H7 (cell line): ENCODE measurements at regions not wholly inside any gene's neighbourhood (a gene's known extent, or its start where the extent isn't known, plus 50 kb on each side); places are given as distances from the start of the nearest gene placed in this dataset.

ENCODE experiments used
- DNase-seq: peaks from one replicate; pipeline ENCODE4 v3.0.0; 2012
- H3K27me3 ChIP-seq: 2 replicates; pipeline ENCODE4 v1.6.0; 2011; ENCODE audit warnings: mild to moderate bottlenecking, low read length; ENCODE audit not compliant: control insufficient read depth, insufficient read depth
- H3K36me3 ChIP-seq: replicated peaks from 2 replicates; pipeline ENCODE4 v1.5.1; 2011; ENCODE audit warnings: low read length; ENCODE audit not compliant: control insufficient read depth, insufficient read depth
- H3K4me3 ChIP-seq: 2 replicates; pipeline ENCODE4 v1.5.1; 2011; ENCODE audit warnings: low read depth, mild to moderate bottlenecking, control low read depth, low read length, moderate library complexity; ENCODE audit not compliant: insufficient read depth

DNA sequence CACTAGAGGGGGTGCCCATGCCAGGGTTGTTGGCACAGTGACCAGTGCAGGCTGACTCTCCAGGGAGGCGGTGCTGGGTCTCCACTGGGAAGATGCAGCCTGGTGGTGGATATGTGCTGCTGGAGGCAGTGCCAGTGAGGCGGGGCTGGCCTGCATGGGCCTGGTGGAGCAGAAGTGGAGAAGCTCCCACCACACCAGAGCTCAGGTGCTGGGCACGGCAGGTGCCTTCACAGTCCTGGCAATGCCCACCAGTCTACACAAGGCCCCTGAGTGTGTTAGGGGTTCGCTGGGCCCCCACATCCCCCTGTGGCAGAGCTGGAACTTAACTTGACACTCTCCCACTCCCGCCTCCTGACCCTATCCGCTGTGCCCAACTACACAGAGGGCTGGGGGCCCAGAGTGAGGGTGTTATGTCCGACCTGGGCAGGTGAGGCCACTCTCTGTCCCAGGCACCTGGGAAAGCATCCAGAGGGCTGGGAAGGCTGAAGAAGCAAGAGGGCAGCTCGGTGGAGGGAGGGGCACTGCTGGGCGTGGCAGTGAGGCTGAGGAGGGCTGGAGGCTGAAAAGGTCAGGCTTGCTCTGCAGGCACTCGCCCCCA is 102.4 kb upstream of the B3GAT1 start:
- Histone ChIP-seq H3K27me3 (no peaks in the 10 kb centered on the region), H3K4me3 (no peak overlapping the region), H3K36me3 (no peaks in the 10 kb centered on the region)
- no peak for DNase-seq

DNA sequence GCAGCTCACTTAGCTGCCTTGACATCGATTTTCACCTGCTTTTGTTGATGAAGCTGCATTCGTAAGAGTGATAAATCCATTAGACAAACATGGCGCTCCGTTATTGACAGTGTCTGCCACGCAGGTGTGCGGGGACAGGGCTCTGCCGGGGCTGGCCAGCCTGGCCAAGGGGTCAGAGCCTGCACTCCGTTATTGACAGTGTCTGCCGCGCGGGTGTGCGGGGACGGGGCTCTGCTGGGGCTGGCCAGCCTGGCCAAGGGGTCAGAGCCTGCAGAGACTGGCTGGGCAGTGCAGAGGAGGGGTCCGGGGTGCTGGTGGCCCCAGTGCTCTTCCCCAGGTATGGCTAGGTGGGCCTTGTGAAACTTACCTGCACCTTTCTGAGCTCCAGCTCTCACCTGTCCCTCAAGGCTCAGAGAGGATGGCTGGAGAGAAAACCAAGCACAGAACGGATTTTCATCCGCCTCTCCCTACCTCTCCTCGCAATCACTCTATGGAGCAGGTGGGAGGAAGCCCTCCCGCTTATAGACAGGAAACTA is 101.6 kb upstream of the B3GAT1 start:
- no peak for DNase-seq
- Histone ChIP-seq H3K27me3 (no peaks in the 10 kb centered on the region), H3K4me3 (no peak overlapping the region), H3K36me3 (no peaks in the 10 kb centered on the region)

DNA sequence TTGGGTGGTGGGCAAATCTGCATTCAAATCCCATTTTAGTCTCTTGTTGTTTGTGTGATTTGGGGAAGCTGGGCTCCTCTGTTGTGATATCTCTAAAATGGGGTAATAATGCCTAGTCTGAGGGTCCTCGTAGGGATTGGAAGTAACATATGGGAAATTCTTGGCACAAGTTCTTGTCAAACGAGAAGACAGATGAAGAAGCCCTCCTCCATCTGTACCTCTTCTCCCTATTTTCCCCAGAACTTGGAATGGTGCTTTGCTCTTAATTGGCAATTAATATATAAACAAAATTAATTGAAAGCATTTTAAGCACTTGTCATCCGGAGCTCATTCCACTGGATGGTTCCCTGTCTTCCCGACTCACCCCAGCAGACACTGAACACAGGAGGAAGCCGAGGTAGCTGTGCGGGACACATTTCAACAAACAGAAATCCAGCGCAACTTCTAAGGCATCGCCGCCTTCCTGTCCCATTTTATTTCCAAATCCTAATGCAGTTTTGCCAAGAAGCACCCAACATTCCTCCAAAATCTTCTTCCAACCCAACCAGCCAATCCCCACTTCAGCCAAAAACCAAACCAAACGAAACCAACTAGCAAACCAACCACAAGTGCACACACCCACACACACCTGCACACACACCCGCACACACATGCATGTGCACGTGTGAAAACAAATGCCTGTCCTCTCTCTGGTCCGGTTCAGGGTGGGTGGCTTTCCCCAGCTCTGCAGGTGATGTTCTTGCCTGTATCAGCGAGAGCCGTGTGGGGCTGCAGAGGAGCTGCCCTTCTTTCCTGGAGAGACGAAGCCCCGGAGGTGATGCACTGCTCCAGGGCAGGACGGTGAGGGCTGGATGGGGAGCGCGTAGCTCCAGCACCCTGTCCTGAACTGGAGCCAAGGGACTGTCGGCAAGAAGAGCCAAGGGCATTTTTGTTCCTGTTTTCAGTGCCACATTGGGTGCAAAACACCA is 100.8 kb upstream of the B3GAT1 start:
- H3K36me3 ChIP-seq: no peaks in the 10 kb centered on the region
- H3K4me3 ChIP-seq: no peak overlapping the region
- no peaks in the 10 kb centered on the region for H3K27me3 ChIP-seq
- DNase-seq: no peak

DNA sequence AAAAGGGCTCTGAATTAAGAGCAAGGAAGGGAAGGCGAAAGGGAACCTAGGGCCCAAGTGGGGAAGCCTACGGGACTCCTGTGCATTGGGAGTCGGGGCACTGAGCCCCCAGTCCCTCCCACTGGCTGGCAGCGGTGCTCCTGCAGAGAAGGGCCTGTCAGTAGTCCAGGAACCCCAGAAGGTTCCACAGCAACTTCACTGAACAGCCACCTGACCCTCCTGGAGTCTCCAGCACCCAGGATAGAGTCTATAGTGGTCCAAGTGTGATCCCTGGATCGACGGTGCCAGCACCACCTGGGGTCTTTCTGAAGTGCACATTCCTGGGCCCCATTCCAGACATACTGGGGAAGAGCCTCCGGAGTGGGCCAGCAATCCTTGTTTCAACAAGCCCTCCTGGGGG is 100.0 kb upstream of the B3GAT1 start:
- no peak overlapping the region for H3K4me3 ChIP-seq
- DNase-seq: no peak

DNA sequence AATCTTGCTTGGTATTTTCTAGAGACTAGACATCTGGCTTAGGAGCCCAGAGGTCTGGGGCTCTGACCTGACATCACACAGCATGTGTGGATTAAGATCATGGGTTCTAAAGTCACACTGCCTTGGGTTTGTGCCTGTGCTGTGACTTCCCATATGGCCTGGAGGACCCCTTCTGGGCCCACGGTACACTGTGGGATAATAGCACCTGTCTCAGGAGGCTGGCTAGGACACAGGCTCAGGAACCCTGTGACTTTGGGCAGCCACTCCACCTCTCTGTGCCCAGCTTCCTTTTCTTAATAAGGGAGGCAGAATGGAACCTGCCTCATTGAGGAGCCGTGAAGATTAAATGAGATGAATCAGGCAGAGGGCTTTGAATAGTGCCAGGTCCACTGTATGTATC is 99.2 kb upstream of the B3GAT1 start:
- no peak for DNase-seq
- Histone ChIP-seq H3K36me3 (no peaks in the 10 kb centered on the region), H3K4me3 (no peak overlapping the region)

More for the DNA sequence above, 100.0 kb upstream of the B3GAT1 start:
- no peaks in the 10 kb centered on the region for H3K36me3 ChIP-seq
- no peaks in the 10 kb centered on the region for H3K27me3 ChIP-seq

DNA sequence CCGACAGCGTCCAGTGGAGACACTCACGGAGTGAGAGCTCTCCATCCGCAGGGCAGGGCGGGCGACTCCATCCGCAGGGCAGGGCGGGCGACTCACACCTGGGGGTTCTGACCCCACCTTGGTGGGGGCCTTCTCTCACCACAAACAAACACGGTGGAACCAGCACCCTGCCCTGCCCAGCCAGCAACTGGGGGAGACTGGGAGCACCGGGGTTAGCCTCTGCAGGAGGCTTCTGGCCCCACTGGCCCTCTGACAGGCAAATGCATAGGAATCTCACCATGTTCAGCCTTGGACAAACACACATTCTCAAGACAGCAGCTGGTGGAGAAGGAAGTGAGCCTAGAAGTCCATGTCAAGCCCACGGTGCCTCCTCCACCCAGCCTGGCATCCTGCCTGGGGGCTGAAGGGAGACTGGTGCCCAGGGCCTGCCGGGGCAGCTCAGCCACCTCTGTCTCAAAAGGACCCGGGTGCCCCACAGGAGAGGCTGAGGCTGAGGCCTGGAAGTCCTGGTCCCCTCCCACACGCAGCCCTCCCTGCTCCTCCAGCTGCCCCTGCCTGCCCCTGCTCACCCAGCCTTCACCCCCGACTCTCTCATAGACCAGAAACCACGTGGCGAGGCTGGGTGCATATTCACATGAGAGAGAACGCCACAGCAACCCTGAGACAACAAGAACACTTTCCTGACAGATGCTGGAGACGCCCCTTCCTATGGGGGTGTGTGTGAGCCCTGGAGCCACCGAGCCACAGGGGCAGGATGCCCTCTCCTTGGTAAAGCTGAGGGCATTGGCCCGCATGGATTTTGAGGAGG is 98.4 kb upstream of the B3GAT1 start:
- DNase-seq: no peak
- H3K4me3 ChIP-seq: no peak overlapping the region
- H3K27me3 ChIP-seq: no peaks in the 10 kb centered on the region
- H3K36me3 ChIP-seq: no peaks in the 10 kb centered on the region

More for the DNA sequence above, 99.2 kb upstream of the B3GAT1 start:
- H3K27me3 ChIP-seq: no peaks in the 10 kb centered on the region

DNA sequence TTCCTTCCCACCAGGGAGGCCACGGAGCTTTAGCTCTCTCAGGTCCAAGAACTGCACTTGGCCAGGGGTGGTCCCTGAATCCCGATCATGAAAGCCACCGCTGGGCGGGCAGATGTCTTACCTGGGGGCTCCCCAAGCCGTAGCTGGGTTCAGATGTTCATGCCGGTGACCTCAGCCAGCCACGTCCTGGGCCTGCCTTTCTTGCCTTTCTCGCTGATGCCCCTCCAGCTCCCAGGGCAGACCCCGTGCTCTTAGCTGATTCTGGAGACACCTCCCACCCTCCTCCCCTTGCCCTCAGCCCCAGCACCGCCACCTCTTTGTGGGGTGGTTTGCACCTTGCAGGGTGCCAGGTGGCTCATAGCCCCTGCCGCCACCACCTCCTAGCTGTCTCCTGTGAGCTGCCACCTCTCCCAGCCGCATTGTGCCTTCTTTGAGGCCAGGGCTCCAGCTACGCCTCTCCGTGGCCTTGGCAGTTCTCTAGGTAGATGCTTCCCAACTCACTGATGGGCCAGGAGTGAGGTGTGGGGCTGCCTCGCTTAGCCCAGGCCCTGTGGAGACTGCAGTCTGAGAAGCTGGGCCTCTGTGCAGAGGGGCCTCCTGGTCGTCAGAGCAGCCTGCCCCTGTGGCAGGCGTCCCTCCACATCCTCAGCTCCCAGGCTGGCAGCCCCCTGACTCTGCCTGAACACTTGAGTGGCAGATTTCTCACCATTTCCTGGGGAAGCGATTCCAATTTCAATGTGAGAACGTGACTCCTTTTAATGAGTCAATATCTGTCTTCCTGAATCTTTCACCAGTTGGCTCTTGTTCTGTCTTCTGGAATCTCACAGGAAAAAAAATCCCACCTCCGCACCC is 97.6 kb upstream of the B3GAT1 start:
- H3K36me3 ChIP-seq: no peaks in the 10 kb centered on the region
- no peak for DNase-seq
- no peaks in the 10 kb centered on the region for H3K27me3 ChIP-seq
- no peak overlapping the region for H3K4me3 ChIP-seq

DNA sequence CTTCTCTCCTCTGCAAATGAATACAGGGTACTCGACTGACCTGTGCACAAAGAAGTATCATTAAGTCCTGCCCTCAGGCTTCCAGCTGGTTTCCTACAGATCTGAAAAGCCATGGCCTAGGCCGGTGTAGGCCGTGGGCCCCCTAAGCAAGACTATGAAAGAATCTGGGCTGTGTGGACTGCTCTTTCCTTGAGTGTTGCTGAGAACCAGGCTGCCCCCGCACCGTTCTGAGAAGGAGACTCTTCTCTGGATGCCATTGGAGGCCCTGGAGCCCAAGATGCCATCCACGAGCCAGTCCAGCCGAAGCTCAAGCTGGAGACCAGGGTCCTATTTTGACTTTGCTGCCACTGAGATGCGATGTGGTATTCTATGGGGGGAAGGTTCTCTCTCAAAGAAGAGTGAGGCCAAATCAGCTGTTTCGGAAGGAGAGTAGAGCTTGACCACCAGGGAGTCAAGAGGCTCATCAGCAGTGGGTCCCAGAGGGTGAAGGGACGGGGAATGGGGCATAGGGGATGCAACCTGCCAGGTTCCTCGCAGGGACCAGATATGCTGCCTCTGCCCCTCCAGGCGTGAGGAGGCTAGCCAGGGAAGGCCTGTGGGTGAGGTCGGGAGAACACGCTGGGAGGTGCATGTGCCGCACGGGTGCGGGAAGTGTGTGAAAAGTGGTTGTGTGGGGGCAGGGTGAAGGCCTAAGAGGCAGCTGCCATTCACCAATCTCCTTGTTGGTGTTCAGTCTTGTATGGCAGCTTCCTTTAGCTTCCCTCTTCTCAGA is 96.4 kb upstream of the B3GAT1 start:
- Histone ChIP-seq H3K36me3 (no peaks in the 10 kb centered on the region), H3K4me3 (no peak overlapping the region), H3K27me3 (no peaks in the 10 kb centered on the region)
- DNase-seq: no peak

DNA sequence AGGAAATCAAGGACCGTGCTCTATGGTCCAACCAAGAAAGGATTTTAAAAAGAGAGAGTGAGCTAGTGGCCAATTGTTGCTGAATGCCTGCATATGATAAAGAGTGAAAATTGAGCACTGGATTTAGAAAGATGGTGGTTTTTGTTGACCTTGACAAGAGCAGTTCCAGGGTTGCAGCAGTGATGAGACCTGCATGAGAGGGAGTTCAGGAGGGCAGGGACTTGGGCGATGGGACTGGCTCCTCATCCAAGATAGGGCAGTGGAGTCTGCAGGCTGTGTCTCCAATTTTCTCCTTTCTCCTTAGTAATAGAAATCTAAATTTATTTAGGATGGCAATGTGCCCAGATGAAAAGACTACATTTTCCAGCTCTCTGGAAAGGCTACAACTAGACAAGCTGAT is 94.0 kb upstream of the B3GAT1 start:
- Histone ChIP-seq H3K4me3 (no peak overlapping the region), H3K27me3 (no peaks in the 10 kb centered on the region), H3K36me3 (no peaks in the 10 kb centered on the region)
- DNase-seq: no peak

DNA sequence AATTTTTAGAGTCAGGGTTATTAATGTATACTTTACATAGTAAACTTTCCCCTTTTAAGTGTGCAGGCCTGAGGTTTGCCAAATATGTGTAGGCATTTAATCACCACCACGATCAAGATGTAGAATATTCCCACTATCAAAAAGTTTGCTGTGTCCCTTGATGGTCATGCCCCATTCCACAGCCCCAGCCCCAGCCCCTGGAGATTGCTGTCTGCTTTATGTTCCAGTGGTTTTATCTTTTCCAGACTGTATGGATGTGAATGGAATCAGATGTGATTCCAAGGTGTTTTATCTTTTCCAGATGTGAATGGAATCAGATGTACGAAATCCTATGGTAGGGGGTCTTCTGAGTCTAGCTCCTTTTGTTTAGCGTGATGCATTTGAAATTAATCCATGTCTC is 93.1 kb upstream of the B3GAT1 start:
- Histone ChIP-seq H3K36me3 (no peaks in the 10 kb centered on the region), H3K4me3 (no peak overlapping the region), H3K27me3 (no peaks in the 10 kb centered on the region; the same call in 1 of the 2 replicates)
- DNase-seq: no peak

DNA sequence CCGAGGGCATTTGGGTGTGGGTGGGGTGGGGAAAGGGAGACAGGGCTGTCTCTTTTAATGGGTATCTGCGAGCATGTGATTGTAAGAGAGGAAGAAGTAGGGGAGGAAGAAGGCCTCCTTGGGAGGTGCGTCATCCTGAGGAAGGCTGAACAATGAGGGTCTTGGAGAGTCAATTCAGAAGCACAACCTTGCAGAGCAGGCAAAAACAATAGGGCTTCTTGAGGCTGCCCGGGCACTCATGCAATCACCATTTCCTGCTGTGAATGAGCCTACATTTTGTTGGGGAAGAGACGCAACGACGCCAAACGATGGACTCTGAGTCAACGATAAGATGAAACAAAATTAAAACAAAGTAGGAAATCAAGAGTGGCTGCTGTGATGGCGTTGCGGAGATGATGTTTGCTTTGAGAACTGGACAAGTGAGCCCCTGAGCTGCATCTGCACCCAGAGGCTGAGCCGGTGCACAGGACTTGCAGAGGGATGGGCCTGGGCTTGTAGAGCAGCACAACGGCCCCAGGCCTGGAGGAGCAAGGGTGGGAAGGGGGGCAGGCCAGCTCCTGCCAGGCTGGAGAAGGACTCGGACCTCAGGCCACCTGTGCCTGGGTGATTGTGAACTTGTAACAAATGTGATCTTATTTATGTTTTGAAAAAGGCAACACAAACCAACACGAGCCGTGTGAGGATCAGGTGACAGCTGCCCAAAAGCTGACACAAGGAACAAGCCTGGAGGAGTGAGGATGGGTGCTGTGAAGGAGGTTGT is 92.3 kb upstream of the B3GAT1 start:
- peak; percentile 64 for DNase-seq
- Histone ChIP-seq H3K36me3 (no peaks in the 10 kb centered on the region), H3K27me3 (no peaks in the 10 kb centered on the region; the same call in 1 of the 2 replicates), H3K4me3 (no peak overlapping the region)

DNA sequence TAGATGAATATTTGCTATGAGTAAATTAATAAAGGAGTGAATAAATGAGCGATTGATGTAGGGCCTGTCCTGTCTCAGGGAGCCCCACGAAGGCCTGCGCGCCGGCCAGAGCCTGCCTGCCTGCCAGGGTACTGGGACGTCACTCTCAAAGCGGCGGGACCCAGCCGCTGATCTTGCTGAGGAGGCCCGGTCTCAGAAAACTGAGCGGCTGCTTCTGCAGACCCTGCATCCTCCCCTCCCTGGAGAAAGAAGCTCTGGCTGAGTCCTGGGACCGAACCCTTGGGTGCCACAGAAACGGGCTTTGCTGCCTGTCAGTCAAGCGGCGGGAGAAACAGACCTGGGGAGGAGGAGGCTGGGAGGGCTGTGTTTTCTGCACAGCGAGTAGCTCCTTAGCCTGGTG is 91.6 kb upstream of the B3GAT1 start:
- no peak overlapping the region for H3K4me3 ChIP-seq
- no peaks in the 10 kb centered on the region for H3K36me3 ChIP-seq
- no peaks in the 10 kb centered on the region; the same call in 1 of the 2 replicates for H3K27me3 ChIP-seq
- DNase-seq: peak; percentile 59

DNA sequence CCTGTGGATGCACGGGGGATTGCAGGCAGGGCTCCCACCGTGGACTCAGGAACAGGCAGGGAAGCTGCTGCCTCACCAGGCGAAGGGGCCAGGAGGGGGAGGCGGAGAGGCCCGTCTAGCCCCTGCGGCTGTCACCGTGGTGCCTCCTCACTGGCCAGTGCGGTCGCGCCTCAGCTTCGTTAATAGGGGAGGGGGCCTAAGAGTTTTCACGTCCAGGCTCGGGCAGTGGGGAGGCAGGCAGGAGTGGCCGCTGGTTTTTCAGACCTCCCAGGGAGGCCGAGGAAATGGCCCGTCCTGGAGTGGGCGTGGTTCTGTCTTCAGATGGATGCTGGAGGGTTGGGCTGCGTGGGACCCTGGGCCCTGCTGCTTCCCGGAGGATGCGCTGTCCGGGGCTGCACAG is 91.1 kb upstream of the B3GAT1 start:
- DNase-seq: peak; percentile 87
- Histone ChIP-seq H3K27me3 (no peaks in the 10 kb centered on the region; the same call in 1 of the 2 replicates), H3K4me3 (no peak overlapping the region), H3K36me3 (no peaks in the 10 kb centered on the region)
